Liver (tissue), 3 donors: ENCODE measurements at regions not wholly inside any gene's neighbourhood (a gene's known extent, or its start where the extent isn't known, plus 50 kb on each side); places are given as distances from the start of the nearest gene placed in this dataset.

Experiments used
- ATF3 ChIP-seq: IDR thresholded peaks from 2 replicates; pipeline ENCODE4 v1.6.1; 2016; ENCODE audit warnings: antibody characterized with exemption
- CTCF ChIP-seq: fragments of 150-350 bp; IDR thresholded peaks from 2 replicates; pipeline ENCODE4 v1.5.1; 2017; ENCODE audit warnings: improper control_type of control experiment, low read depth, low read length; ENCODE audit not compliant: missing input control
- EGR1 ChIP-seq, 2 donors: IDR thresholded peaks; 2 replicates each; pipeline ENCODE4 v1.6.1; 2016 to 2018; ENCODE audit warnings: antibody characterized with exemption in 2 of 2, low read depth in 2 of 2
- FOXA1 ChIP-seq: IDR thresholded peaks from 2 replicates; pipeline ENCODE4 v1.6.1; 2016; ENCODE audit warnings: antibody characterized with exemption
- GABPA ChIP-seq, 2 donors: IDR thresholded peaks in 1 of 2; conservative IDR thresholded peaks in 1 of 2; 2 replicates each; pipeline ENCODE4 v1.6.1; 2016; ENCODE audit warnings: antibody characterized with exemption in 2 of 2, mild to moderate bottlenecking in 1 of 2, moderate library complexity in 1 of 2
- JUND ChIP-seq, 2 donors: IDR thresholded peaks; 2 replicates each; pipeline ENCODE4 v1.6.1; 2016; ENCODE audit warnings: antibody characterized with exemption in 2 of 2
- MAX ChIP-seq: IDR thresholded peaks from 2 replicates; pipeline ENCODE4 v1.6.1; 2016; ENCODE audit warnings: antibody characterized with exemption
- RAD21 ChIP-seq, 2 donors: IDR thresholded peaks; 2 replicates each; pipeline ENCODE4 v1.6.1; 2016; ENCODE audit warnings: antibody characterized with exemption in 2 of 2, mild to moderate bottlenecking in 2 of 2
- SP1 ChIP-seq: IDR thresholded peaks from 2 replicates; pipeline ENCODE4 v1.6.1; 2018; ENCODE audit warnings: antibody characterized with exemption, mild to moderate bottlenecking
- TAF1 ChIP-seq: conservative IDR thresholded peaks from 2 replicates; pipeline ENCODE4 v1.6.1; 2016; ENCODE audit warnings: antibody characterized with exemption, mild to moderate bottlenecking
- YY1 ChIP-seq: IDR thresholded peaks from 2 replicates; pipeline ENCODE4 v1.6.1; 2016; ENCODE audit warnings: antibody characterized with exemption, mild to moderate bottlenecking
- ZBTB33 ChIP-seq: IDR thresholded peaks from 2 replicates; pipeline ENCODE4 v1.6.1; 2016; ENCODE audit warnings: antibody characterized with exemption
- donor health status: healthy.
- donor health status: healthy.

DNA sequence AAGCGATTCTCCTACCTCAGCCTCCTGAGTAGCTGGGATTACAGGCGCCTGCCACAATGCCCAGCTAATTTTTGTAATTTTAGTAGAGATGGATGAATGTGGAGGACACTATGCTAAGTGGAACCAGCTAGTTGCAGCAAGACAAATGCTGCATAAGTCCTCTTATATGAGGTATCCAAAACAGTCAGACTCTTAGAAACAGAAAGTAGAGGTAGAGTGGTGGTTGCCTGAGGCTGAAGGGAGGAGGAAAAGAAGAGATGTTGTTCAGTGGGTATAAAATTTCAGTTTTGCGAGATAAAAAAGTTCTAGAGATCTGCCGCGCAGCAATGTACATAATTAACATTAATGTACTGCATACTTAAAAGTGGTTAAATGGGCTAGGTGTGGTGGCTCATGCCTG, 145.3 kb upstream of the SPRED2 start:
- TF ChIP-seq CTCF (no peak), TAF1 (no peak), ATF3 (no peak), EGR1 (IDR thresholded peaks at IDR 0.05; ENCODE audit: low read depth in 2 of 2) (no peak), JUND (IDR thresholded peaks at IDR 0.05) (no peak), YY1 (no peak), FOXA1 (no peak), SP1 (no peak), MAX (no peak), ZBTB33 (no peak), RAD21 (IDR thresholded peaks at IDR 0.05) (no peak), GABPA (IDR thresholded peaks at IDR 0.05 in 1 of 2, conservative IDR thresholded peaks at IDR 0.05 in 1 of 2) (no peak)
